ENCODE measurements at regions not wholly inside any gene's neighbourhood (a gene's known extent, or its start where the extent isn't known, plus 50 kb on each side); places are given as distances from the start of the nearest gene placed in this dataset.

DNA sequence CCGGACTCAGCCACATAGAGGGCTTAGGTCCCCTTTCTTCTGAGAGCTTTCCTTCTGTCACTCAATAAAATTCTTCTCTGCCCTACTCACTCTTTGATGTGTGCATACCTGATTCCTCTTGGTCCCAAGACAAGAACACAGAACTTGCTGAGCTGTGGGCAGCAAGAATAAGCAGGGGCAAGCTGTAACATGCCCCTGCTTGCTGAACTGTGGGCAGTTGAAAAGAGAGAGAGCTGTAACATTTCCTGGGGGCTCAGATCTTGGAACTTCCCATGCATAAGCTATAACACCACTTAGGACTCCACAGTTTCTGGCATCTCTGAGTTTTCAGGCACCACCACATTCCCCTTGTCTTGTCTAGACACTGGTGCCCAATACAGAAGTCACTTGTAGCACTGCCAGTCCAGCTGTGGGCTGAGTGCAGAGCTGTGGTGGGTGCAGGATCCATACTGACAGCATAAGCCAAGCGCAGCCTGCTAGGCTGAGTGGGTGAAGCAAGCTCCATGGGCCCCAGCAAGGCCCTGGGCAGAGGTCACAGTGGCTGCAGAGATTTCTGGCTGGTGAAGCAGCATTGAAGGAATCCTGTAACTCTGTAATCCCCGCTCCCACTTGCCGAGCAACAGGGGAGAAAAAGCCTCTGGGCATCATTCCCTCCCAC is 241.2 kb downstream of the PCDH10 start:
- no peaks in the 10 kb centered on the region for H3K36me3 ChIP-seq
- H3K27ac ChIP-seq, result no peak overlapping the region
- H3K9me3 ChIP-seq, result no peaks in the 10 kb centered on the region
- H3K27me3 ChIP-seq, result no peaks in the 10 kb centered on the region
- no peaks in the 10 kb centered on the region for H3K4me1 ChIP-seq
- intact Hi-C loops (cut with DNase I; ENCODE audit: low total_unique reads) (no loop called here), in situ Hi-C loops (cut with MboI; ENCODE audit: low pct_ligation_motif_present in 1 of 4, low pct_unique_long_range_greater_than_20kb in 1 of 4, low sequenced_read_pairs in 3 of 4) (no loop called here)
- H3K4me3 ChIP-seq, result no peak overlapping the region
- 91% methylated on average over 4 of the region's 4 CpGs; no CpG with 5 or more reads in 1 of the 2 donors for WGBS, 2 donors (ENCODE audit: low coverage in 1 of 2)
- no peak for DNase-seq
- TF ChIP-seq POLR2AphosphoS5 (IDR thresholded peaks at IDR 0.05) (no peak), POLR2A (IDR thresholded peaks at IDR 0.05) (no peak), EP300 (IDR thresholded peaks at IDR 0.05; ENCODE audit: low read depth) (no peak), CTCF (IDR thresholded peaks at IDR 0.05) (no peak)

- in situ Hi-C loops (cut with MboI; ENCODE audit: low pct_ligation_motif_present in 1 of 4, low pct_unique_long_range_greater_than_20kb in 1 of 4, low sequenced_read_pairs in 3 of 4) (no loop called here), intact Hi-C loops (cut with DNase I; ENCODE audit: low total_unique reads) (no loop called here)
- no peak for DNase-seq
- Histone ChIP-seq H3K9me3 (no peaks in the 10 kb centered on the region), H3K27me3 (no peaks in the 10 kb centered on the region), H3K36me3 (no peaks in the 10 kb centered on the region), H3K4me3 (no peak overlapping the region), H3K27ac (no peak overlapping the region), H3K4me1 (no peaks in the 10 kb centered on the region)
- 73 to 87% methylated on average over 3 of the region's 3 CpGs for WGBS, 2 donors (ENCODE audit: low coverage in 1 of 2)
- TF ChIP-seq POLR2AphosphoS5 (IDR thresholded peaks at IDR 0.05), result no peak
- no peak for TF ChIP-seq CTCF (IDR thresholded peaks at IDR 0.05)
- TF ChIP-seq EP300 (IDR thresholded peaks at IDR 0.05; ENCODE audit: low read depth), result no peak
- no peak for TF ChIP-seq POLR2A (IDR thresholded peaks at IDR 0.05)
These were observed 239.9 kb downstream of the PCDH10 start for GRCh38 chr4:133389029-133389428.

GRCh38 chr4:133385161-133385954 is 236.3 kb downstream of the PCDH10 start:
- in situ Hi-C loops (cut with MboI; ENCODE audit: low pct_ligation_motif_present in 1 of 4, low pct_unique_long_range_greater_than_20kb in 1 of 4, low sequenced_read_pairs in 3 of 4), result no loop called here
- Histone ChIP-seq H3K36me3 (no peaks in the 10 kb centered on the region), H3K4me3 (no peak overlapping the region), H3K27ac (no peak overlapping the region), H3K4me1 (no peaks in the 10 kb centered on the region), H3K9me3 (no peaks in the 10 kb centered on the region), H3K27me3 (no peaks in the 10 kb centered on the region)
- DNase-seq, result no peak
- TF ChIP-seq CTCF (IDR thresholded peaks at IDR 0.05) (no peak), POLR2A (IDR thresholded peaks at IDR 0.05) (no peak), POLR2AphosphoS5 (IDR thresholded peaks at IDR 0.05) (no peak), EP300 (IDR thresholded peaks at IDR 0.05; ENCODE audit: low read depth) (no peak)
- 93% methylated on average over 23 of the region's 23 CpGs; no CpG with 5 or more reads in 1 of the 2 donors for WGBS, 2 donors (ENCODE audit: low coverage in 1 of 2)
- intact Hi-C loops (cut with DNase I; ENCODE audit: low total_unique reads), result no loop called here

GRCh38 chr4:133379681-133380438 is 230.8 kb downstream of the PCDH10 start:
- no peaks in the 10 kb centered on the region for H3K9me3 ChIP-seq
- no peaks in the 10 kb centered on the region for H3K36me3 ChIP-seq
- TF ChIP-seq EP300 (IDR thresholded peaks at IDR 0.05; ENCODE audit: low read depth) (no peak), POLR2A (IDR thresholded peaks at IDR 0.05) (no peak), POLR2AphosphoS5 (IDR thresholded peaks at IDR 0.05) (no peak), CTCF (IDR thresholded peaks at IDR 0.05) (no peak)
- no peaks in the 10 kb centered on the region for H3K4me1 ChIP-seq
- WGBS, 2 donors (ENCODE audit: low coverage in 1 of 2), result 88 to 100% methylated on average over 3 to 22 of the region's 22 CpGs
- no peaks in the 10 kb centered on the region for H3K27me3 ChIP-seq
- intact Hi-C loops (cut with DNase I; ENCODE audit: low total_unique reads) (no loop called here), in situ Hi-C loops (cut with MboI; ENCODE audit: low pct_ligation_motif_present in 1 of 4, low pct_unique_long_range_greater_than_20kb in 1 of 4, low sequenced_read_pairs in 3 of 4) (no loop called here)
- no peak overlapping the region for H3K27ac ChIP-seq
- DNase-seq, result no peak
- H3K4me3 ChIP-seq, result no peak overlapping the region
